Panc1 (cell line): ENCODE measurements at regions not wholly inside any gene's neighbourhood (a gene's known extent, or its start where the extent isn't known, plus 50 kb on each side); places are given as distances from the start of the nearest gene placed in this dataset.

Source experiments
- ATAC-seq: fragments of 200-7000 bp; cut with Tn5 transposase; 2 replicates; pipeline ENCODE4 v1.9.1; 2020; ENCODE audit warnings: mild to moderate bottlenecking, moderate library complexity
- BruUV-seq: library from RNA; stranded (reverse); fragments of 400-500 nt; replicated peaks from 2 replicates; lab custom pipeline; 2021; lab: Mats Ljungman, UMichigan
- CTCF ChIA-PET: fragments of 300-600 bp; sonication (Branson Sonifier 250); formaldehyde crosslinking; loops from one replicate; lab custom pipeline; 2022; ENCODE audit warnings: antibody characterized with exemption; lab: Charles Lee
- POLR2A ChIA-PET: fragments of 300-600 bp; sonication (Branson Sonifier 250); formaldehyde crosslinking; loops from one replicate; lab custom pipeline; 2022; ENCODE audit warnings: antibody characterized with exemption; lab: Charles Lee
- DNase-seq: peaks from one replicate; pipeline ENCODE4 v3.0.0-alpha.2; 2010; ENCODE audit warnings: low read depth, low spot score
- H3K27ac ChIP-seq: 2 replicates; pipeline ENCODE4 v1.5.1; 2011; ENCODE audit warnings: mild to moderate bottlenecking, low read length, inconsistent platforms
- H3K27me3 ChIP-seq: fragments of 200-500 bp; sonication (Bioruptor generic); 2 replicates; pipeline ENCODE4 v1.6.0; 2014; ENCODE audit warnings: low read length, inconsistent platforms; ENCODE audit not compliant: control insufficient read depth, insufficient read depth
- H3K36me3 ChIP-seq: fragments of 200-500 bp; sonication (Bioruptor generic); 2 replicates; pipeline ENCODE4 v1.5.1; 2014; ENCODE audit warnings: inconsistent platforms, mild to moderate bottlenecking, low read length, moderate library complexity; ENCODE audit not compliant: control insufficient read depth, insufficient read depth
- H3K4me1 ChIP-seq: 2 replicates; pipeline ENCODE4 v1.5.1; 2011; ENCODE audit warnings: inconsistent platforms, mild to moderate bottlenecking, low read length, moderate library complexity; ENCODE audit not compliant: control insufficient read depth, insufficient read depth
- H3K4me3 ChIP-seq, 2 experiments: 2 replicates each; pipeline ENCODE4 v1.5.1; 2011 to 2012; ENCODE audit warnings: low read depth in 2 of 2, low read length in 2 of 2, mild to moderate bottlenecking in 2 of 2, inconsistent platforms in 1 of 2, moderate library complexity in 1 of 2
- H3K9me3 ChIP-seq: fragments of 200-500 bp; sonication (Bioruptor generic); 2 replicates; pipeline ENCODE4 v1.5.1; 2014; ENCODE audit warnings: low read depth, mild to moderate bottlenecking, inconsistent platforms, low read length, moderate library complexity; ENCODE audit not compliant: control insufficient read depth, insufficient read depth
- CTCF ChIP-seq: fragments of 450-650 bp; IDR thresholded peaks from 2 replicates; pipeline ENCODE4 v1.5.1; 2017; ENCODE audit warnings: mild to moderate bottlenecking
- POLR2AphosphoS5 ChIP-seq: IDR thresholded peaks from 2 replicates; pipeline ENCODE4 v1.6.1; 2012; ENCODE audit warnings: mild to moderate bottlenecking, low read depth, low read length, moderate library complexity
- REST ChIP-seq, 2 experiments: IDR thresholded peaks; 2 replicates each; pipeline ENCODE4 v1.6.1; 2011 to 2012; ENCODE audit warnings: low read depth in 2 of 2, control low read depth in 1 of 2, low read length in 1 of 2, mild to moderate bottlenecking in 1 of 2, moderate library complexity in 1 of 2; ENCODE audit not compliant: insufficient read depth in 1 of 2
- SIN3A ChIP-seq: IDR thresholded peaks from 2 replicates; pipeline ENCODE4 v1.6.1; 2012; ENCODE audit warnings: low read depth, mild to moderate bottlenecking, low read length, moderate library complexity, borderline replicate concordance; ENCODE audit not compliant: insufficient read depth
- TCF7L2 ChIP-seq: IDR thresholded peaks from 2 replicates; pipeline ENCODE4 v1.6.1; 2011; ENCODE audit warnings: mild to moderate bottlenecking, low read depth, low read length, inconsistent platforms
- in situ Hi-C: cut with HindIII; loops from 2 replicates; pipeline ENCODE4 v1.10.0; 2016; ENCODE audit warnings: low sequenced_read_pairs, low pct_unique_long_range_greater_than_20kb
- intact Hi-C: fragments of 100-400 bp; cut with micrococcal nuclease; formaldehyde crosslinking; loops from one replicate; pipeline ENCODE4 v1.10.0; 2022; ENCODE audit not compliant: unreplicated experiment

DNA sequence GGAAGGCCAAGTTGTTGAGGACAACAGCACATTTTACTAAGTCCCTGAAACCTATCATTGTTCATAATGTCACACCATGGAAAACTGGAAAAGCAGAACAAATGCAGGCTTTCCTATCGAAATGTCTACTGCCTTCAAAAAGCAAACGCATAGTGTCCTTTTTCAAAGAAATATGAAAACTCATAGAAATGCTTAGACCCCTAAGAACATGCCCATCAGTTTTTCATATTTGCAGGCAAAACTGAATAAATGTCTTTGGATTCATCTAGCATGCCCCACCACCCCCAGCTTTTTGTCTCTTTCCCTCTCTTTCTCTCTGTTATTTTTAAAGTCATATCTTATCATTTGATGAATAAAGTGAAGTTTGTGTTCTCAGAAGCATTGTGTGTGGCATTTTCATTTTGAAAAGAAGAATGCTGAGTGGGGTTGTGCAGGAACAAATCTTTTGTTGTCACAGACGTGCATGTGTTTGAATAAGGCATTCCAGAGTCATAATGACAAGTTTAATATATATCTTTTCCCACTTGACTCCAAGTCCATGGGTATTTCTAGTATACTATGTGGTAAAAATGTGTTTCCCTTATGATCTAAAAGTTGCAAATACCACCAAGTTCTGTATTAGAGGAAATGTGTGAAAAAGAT, 2180.0 kb upstream of the PIK3C3 start:
- intact Hi-C loops (no loop called here), in situ Hi-C loops (no loop called here)
- no peak overlapping the region for H3K4me3 ChIP-seq
- ChIA-PET POLR2A (no interaction called here), CTCF (no interaction called here)
- no peaks in the 10 kb centered on the region for H3K4me1 ChIP-seq
- H3K36me3 ChIP-seq: no peaks in the 10 kb centered on the region
- H3K9me3 ChIP-seq: no peaks in the 10 kb centered on the region
- no peak for DNase-seq
- no TSS peak for BruUV-seq
- no peak for ATAC-seq
- no peak overlapping the region for H3K27ac ChIP-seq
- TF ChIP-seq SIN3A (no peak), POLR2AphosphoS5 (no peak), REST (IDR thresholded peaks at IDR 0.05; ENCODE audit: insufficient read depth in 1 of 2, low read depth in 2 of 2, low read length in 1 of 2) (no peak), CTCF (no peak), TCF7L2 (no peak)
- H3K27me3 ChIP-seq: no peaks in the 10 kb centered on the region

DNA sequence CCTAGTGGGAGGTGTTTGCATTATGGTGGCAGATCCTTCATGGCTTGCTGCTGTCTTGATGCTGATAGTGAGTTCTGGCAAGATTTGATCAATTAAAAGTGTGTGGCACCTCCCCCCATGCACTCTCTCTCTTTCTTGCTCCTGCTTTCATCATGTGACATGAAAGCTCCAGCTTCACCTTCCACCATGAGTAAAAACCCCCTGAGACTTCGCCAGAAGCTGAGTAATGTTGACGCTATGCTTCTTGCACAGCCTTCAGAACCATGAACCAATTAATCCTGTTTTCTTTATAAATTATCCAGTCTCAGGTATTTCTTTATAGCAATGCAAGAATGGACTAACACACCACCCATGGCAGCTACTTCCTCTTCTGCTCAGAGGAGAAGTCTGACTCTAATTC, 2181.4 kb upstream of the PIK3C3 start:
- no TSS peak for BruUV-seq
- no peaks in the 10 kb centered on the region for H3K36me3 ChIP-seq
- no peaks in the 10 kb centered on the region for H3K9me3 ChIP-seq
- in situ Hi-C loops: no loop called here
- TF ChIP-seq SIN3A: no peak
- TF ChIP-seq TCF7L2: no peak
- TF ChIP-seq CTCF: no peak
- no peak for TF ChIP-seq POLR2AphosphoS5
- no peak for TF ChIP-seq REST (IDR thresholded peaks at IDR 0.05; ENCODE audit: insufficient read depth in 1 of 2, low read depth in 2 of 2, low read length in 1 of 2)
- no peaks in the 10 kb centered on the region for H3K27me3 ChIP-seq
- ATAC-seq: no peak
- POLR2A ChIA-PET: no interaction called here
- CTCF ChIA-PET: no interaction called here
- H3K27ac ChIP-seq: no peak overlapping the region
- no peak overlapping the region for H3K4me3 ChIP-seq
- intact Hi-C loops: no loop called here
- no peak for DNase-seq
- H3K4me1 ChIP-seq: no peaks in the 10 kb centered on the region
